ENCODE measurements at regions not wholly inside any gene's neighbourhood (a gene's known extent, or its start where the extent isn't known, plus 50 kb on each side); places are given as distances from the start of the nearest gene placed in this dataset.

GRCh38 chr13:38166116-38166515 lies 183.5 kb upstream of the UFM1 start:
- Mint-ChIP-seq H3K36me3 (no peaks in the 10 kb centered on the region), H3K27me3 (no peaks in the 10 kb centered on the region), H3K9me3 (peaks cover 0 to 1% (median 0%) of the 10 kb centered on the region in 11 donors), H3K4me1 (peaks cover 0 to 4% (median 0%) of the 10 kb centered on the region in 7 donors), H3K27ac (no peak overlapping the region), H3K4me3 (no peak overlapping the region)
- intact Hi-C loops (cut with micrococcal nuclease) = no loop called here
- Histone ChIP-seq H3K4me1 (ENCODE audit: control insufficient read depth in 2 of 2, insufficient read depth in 2 of 2, low read length in 2 of 2) (no peaks in the 10 kb centered on the region), H3K27me3 (ENCODE audit: control insufficient read depth in 2 of 2, insufficient read depth in 2 of 2, low read length in 2 of 2) (no peaks in the 10 kb centered on the region), H3K36me3 (ENCODE audit: control insufficient read depth in 2 of 3, insufficient read depth in 3 of 3, low read length in 3 of 3) (no peaks in the 10 kb centered on the region), H3K27ac (ENCODE audit: low read depth, low read length) (no peak overlapping the region), H3K9me3 (ENCODE audit: control insufficient read depth in 2 of 3, low read length in 3 of 3) (no peaks in the 10 kb centered on the region), H3K4me3 (ENCODE audit: low read length) (no peak overlapping the region)
- no peak for DNase-seq
- ATAC-seq = no peak
- ChIA-PET CTCF (no interaction called here), POLR2A (no interaction called here)

- Mint-ChIP-seq H3K4me3 (no peak overlapping the region), H3K36me3 (no peaks in the 10 kb centered on the region), H3K27me3 (no peaks in the 10 kb centered on the region), H3K9me3 (peaks cover 0 to 7% (median 2%) of the 10 kb centered on the region in 11 donors), H3K4me1 (no peaks in the 10 kb centered on the region), H3K27ac (peak overlapping the region in 1 of 9 donors; percentile 15)
- CTCF ChIA-PET = no interaction called here
- no peak overlapping the region for H3K27ac ChIP-seq (ENCODE audit: low read depth, low read length)
- no peaks in the 10 kb centered on the region for H3K4me1 ChIP-seq (ENCODE audit: control insufficient read depth in 2 of 2, insufficient read depth in 2 of 2, low read length in 2 of 2)
- DNase-seq = no peak
- no peak overlapping the region for H3K4me3 ChIP-seq (ENCODE audit: low read length)
- intact Hi-C loops (cut with micrococcal nuclease) = no loop called here
- POLR2A ChIA-PET = no interaction called here
- H3K27me3 ChIP-seq (ENCODE audit: control insufficient read depth in 2 of 2, insufficient read depth in 2 of 2, low read length in 2 of 2) = no peaks in the 10 kb centered on the region
- ATAC-seq = no peak
- H3K9me3 ChIP-seq (ENCODE audit: control insufficient read depth in 2 of 3, low read length in 3 of 3) = no peaks in the 10 kb centered on the region
- no peaks in the 10 kb centered on the region for H3K36me3 ChIP-seq (ENCODE audit: control insufficient read depth in 2 of 3, insufficient read depth in 3 of 3, low read length in 3 of 3)
Measured at GRCh38 chr13:38160131-38160530, 189.5 kb upstream of the UFM1 start.

- Histone ChIP-seq H3K9me3 (ENCODE audit: control insufficient read depth in 2 of 3, low read length in 3 of 3) (no peaks in the 10 kb centered on the region), H3K36me3 (ENCODE audit: control insufficient read depth in 2 of 3, insufficient read depth in 3 of 3, low read length in 3 of 3) (no peaks in the 10 kb centered on the region), H3K4me3 (ENCODE audit: low read length) (no peak overlapping the region), H3K4me1 (ENCODE audit: control insufficient read depth in 2 of 2, insufficient read depth in 2 of 2, low read length in 2 of 2) (no peaks in the 10 kb centered on the region), H3K27me3 (ENCODE audit: control insufficient read depth in 2 of 2, insufficient read depth in 2 of 2, low read length in 2 of 2) (no peaks in the 10 kb centered on the region), H3K27ac (ENCODE audit: low read depth, low read length) (no peak overlapping the region)
- H3K9me3 Mint-ChIP-seq = peaks cover 0 to 7% (median 2%) of the 10 kb centered on the region in 11 donors
- peak overlapping the region in 1 of 9 donors; percentile 15 for H3K27ac Mint-ChIP-seq
- intact Hi-C loops (cut with micrococcal nuclease) = no loop called here
- no peak for ATAC-seq
- no peak overlapping the region for H3K4me3 Mint-ChIP-seq
- H3K36me3 Mint-ChIP-seq = no peaks in the 10 kb centered on the region
- no peak for DNase-seq
- ChIA-PET CTCF (no interaction called here), POLR2A (no interaction called here)
- H3K27me3 Mint-ChIP-seq = no peaks in the 10 kb centered on the region
- H3K4me1 Mint-ChIP-seq = no peaks in the 10 kb centered on the region
Measured at GRCh38 chr13:38159710-38160109, 189.9 kb upstream of the UFM1 start.

GRCh38 chr13:38147050-38147449 lies 202.6 kb upstream of the UFM1 start:
- Mint-ChIP-seq H3K27ac (no peak overlapping the region), H3K9me3 (peaks cover 2 to 28% (median 12%) of the 10 kb centered on the region in 11 donors), H3K27me3 (peaks cover 0 to 6% (median 0%) of the 10 kb centered on the region in 5 donors), H3K4me1 (no peaks in the 10 kb centered on the region), H3K36me3 (peaks cover 0 to 10% (median 0%) of the 10 kb centered on the region in 5 donors), H3K4me3 (no peak overlapping the region)
- Histone ChIP-seq H3K36me3 (ENCODE audit: control insufficient read depth in 2 of 3, insufficient read depth in 3 of 3, low read length in 3 of 3) (no peaks in the 10 kb centered on the region), H3K9me3 (ENCODE audit: control insufficient read depth in 2 of 3, low read length in 3 of 3) (no peaks in the 10 kb centered on the region), H3K4me3 (ENCODE audit: low read length) (no peak overlapping the region), H3K27ac (ENCODE audit: low read depth, low read length) (no peak overlapping the region), H3K4me1 (ENCODE audit: control insufficient read depth in 2 of 2, insufficient read depth in 2 of 2, low read length in 2 of 2) (no peaks in the 10 kb centered on the region), H3K27me3 (ENCODE audit: control insufficient read depth in 2 of 2, insufficient read depth in 2 of 2, low read length in 2 of 2) (no peaks in the 10 kb centered on the region)
- intact Hi-C loops (cut with micrococcal nuclease) = no loop called here
- POLR2A ChIA-PET = no interaction called here
- CTCF ChIA-PET = no interaction called here
- DNase-seq (no peak), ATAC-seq (no peak)

GRCh38 chr13:38141792-38142191 lies 207.9 kb upstream of the UFM1 start:
- Mint-ChIP-seq H3K27me3 (no peaks in the 10 kb centered on the region), H3K4me3 (no peak overlapping the region), H3K27ac (no peak overlapping the region), H3K9me3 (peaks cover 0 to 23% (median 4%) of the 10 kb centered on the region in 11 donors), H3K36me3 (no peaks in the 10 kb centered on the region), H3K4me1 (no peaks in the 10 kb centered on the region)
- H3K4me1 ChIP-seq (ENCODE audit: control insufficient read depth in 2 of 2, insufficient read depth in 2 of 2, low read length in 2 of 2) = no peaks in the 10 kb centered on the region
- no peaks in the 10 kb centered on the region for H3K9me3 ChIP-seq (ENCODE audit: control insufficient read depth in 2 of 3, low read length in 3 of 3)
- intact Hi-C loops (cut with micrococcal nuclease) = no loop called here
- no peaks in the 10 kb centered on the region for H3K27me3 ChIP-seq (ENCODE audit: control insufficient read depth in 2 of 2, insufficient read depth in 2 of 2, low read length in 2 of 2)
- ATAC-seq (no peak), DNase-seq (no peak)
- no peaks in the 10 kb centered on the region for H3K36me3 ChIP-seq (ENCODE audit: control insufficient read depth in 2 of 3, insufficient read depth in 3 of 3, low read length in 3 of 3)
- POLR2A ChIA-PET = no interaction called here
- CTCF ChIA-PET = no interaction called here
- no peak overlapping the region for H3K27ac ChIP-seq (ENCODE audit: low read depth, low read length)
- H3K4me3 ChIP-seq (ENCODE audit: low read length) = no peak overlapping the region

- POLR2A ChIA-PET = no interaction called here
- no peaks in the 10 kb centered on the region for H3K27me3 ChIP-seq (ENCODE audit: control insufficient read depth in 2 of 2, insufficient read depth in 2 of 2, low read length in 2 of 2)
- H3K27me3 Mint-ChIP-seq = no peaks in the 10 kb centered on the region
Measured at GRCh38 chr13:38135592-38135991, 214.1 kb upstream of the UFM1 start.

GRCh38 chr13:38121267-38121666 lies 228.4 kb upstream of the UFM1 start:
- Mint-ChIP-seq H3K9me3 (peaks cover 0 to 17% (median 2%) of the 10 kb centered on the region in 11 donors), H3K4me1 (no peaks in the 10 kb centered on the region), H3K4me3 (no peak overlapping the region), H3K36me3 (no peaks in the 10 kb centered on the region), H3K27ac (no peak overlapping the region), H3K27me3 (no peaks in the 10 kb centered on the region)
- Histone ChIP-seq H3K9me3 (ENCODE audit: control insufficient read depth in 2 of 3, low read length in 3 of 3) (no peaks in the 10 kb centered on the region), H3K36me3 (ENCODE audit: control insufficient read depth in 2 of 3, insufficient read depth in 3 of 3, low read length in 3 of 3) (no peaks in the 10 kb centered on the region), H3K27me3 (ENCODE audit: control insufficient read depth in 2 of 2, insufficient read depth in 2 of 2, low read length in 2 of 2) (no peaks in the 10 kb centered on the region), H3K4me1 (ENCODE audit: control insufficient read depth in 2 of 2, insufficient read depth in 2 of 2, low read length in 2 of 2) (no peaks in the 10 kb centered on the region), H3K4me3 (ENCODE audit: low read length) (no peak overlapping the region), H3K27ac (ENCODE audit: low read depth, low read length) (no peak overlapping the region)
- DNase-seq (no peak), ATAC-seq (no peak)
- ChIA-PET CTCF (no interaction called here), POLR2A (no interaction called here)
- intact Hi-C loops (cut with micrococcal nuclease) = no loop called here

More at GRCh38 chr13:38135592-38135991, 214.1 kb upstream of the UFM1 start:
- Histone ChIP-seq H3K36me3 (ENCODE audit: control insufficient read depth in 2 of 3, insufficient read depth in 3 of 3, low read length in 3 of 3) (no peaks in the 10 kb centered on the region), H3K9me3 (ENCODE audit: control insufficient read depth in 2 of 3, low read length in 3 of 3) (no peaks in the 10 kb centered on the region), H3K4me1 (ENCODE audit: control insufficient read depth in 2 of 2, insufficient read depth in 2 of 2, low read length in 2 of 2) (no peaks in the 10 kb centered on the region), H3K27ac (ENCODE audit: low read depth, low read length) (no peak overlapping the region), H3K4me3 (ENCODE audit: low read length) (no peak overlapping the region)
- H3K27ac Mint-ChIP-seq = no peak overlapping the region
- no peak for ATAC-seq
- no peak overlapping the region for H3K4me3 Mint-ChIP-seq
- intact Hi-C loops (cut with micrococcal nuclease) = no loop called here
- H3K4me1 Mint-ChIP-seq = no peaks in the 10 kb centered on the region
- peaks cover 3 to 30% (median 11%) of the 10 kb centered on the region in 11 donors for H3K9me3 Mint-ChIP-seq
- CTCF ChIA-PET = no interaction called here
- no peak for DNase-seq
- H3K36me3 Mint-ChIP-seq = no peaks in the 10 kb centered on the region

Data from naive thymus-derived CD4-positive, alpha-beta T cell (primary cell).